Activated CD4-positive, alpha-beta memory T cell treated with anti-CD3 and anti-CD28 coated beads for 36 hours (primary cell): ENCODE measurements at regions not wholly inside any gene's neighbourhood (a gene's known extent, or its start where the extent isn't known, plus 50 kb on each side); places are given as distances from the start of the nearest gene placed in this dataset.
"Not testable (repeated sequence)": the region's sequence is repeated elsewhere in the genome, so short reads cannot be mapped to it uniquely, and the experiment has no call there.

Experiments used
- CTCF ChIA-PET: fragments of 350-600 bp; sonication (Branson Sonifier 250); formaldehyde crosslinking; loops from one replicate; lab custom pipeline; 2021; ENCODE audit warnings: antibody characterized with exemption, inconsistent platforms; lab: Charles Lee
- POLR2A ChIA-PET: fragments of 350-600 bp; sonication (Branson Sonifier 250); formaldehyde crosslinking; loops from one replicate; lab custom pipeline; 2021; ENCODE audit warnings: antibody characterized with exemption; lab: Charles Lee
- DNase-seq: peaks from one replicate; pipeline ENCODE4 v3.0.0-alpha.2; 2020
- H3K27ac Mint-ChIP-seq: one replicate; pipeline ENCODE4 v1.8.0; 2021; ENCODE audit warnings: mixed read lengths
- H3K27me3 Mint-ChIP-seq: one replicate; pipeline ENCODE4 v1.8.0; 2021; ENCODE audit warnings: mixed read lengths
- H3K36me3 Mint-ChIP-seq: one replicate; pipeline ENCODE4 v1.8.0; 2021; ENCODE audit warnings: mixed read lengths
- H3K4me1 Mint-ChIP-seq: one replicate; pipeline ENCODE4 v1.8.0; 2021; ENCODE audit warnings: low read depth, mixed read lengths
- H3K4me3 Mint-ChIP-seq: one replicate; pipeline ENCODE4 v1.8.0; 2021; ENCODE audit warnings: mild to moderate bottlenecking, mixed read lengths
- H3K9me3 Mint-ChIP-seq: one replicate; pipeline ENCODE4 v1.8.0; 2021; ENCODE audit warnings: mixed read lengths
- intact Hi-C: fragments of 100-400 bp; cut with micrococcal nuclease; formaldehyde crosslinking; loops from one replicate; pipeline ENCODE4 v1.15.1; 2023

- H3K4me3 Mint-ChIP-seq: no peak overlapping the region
- no peak overlapping the region for H3K27ac Mint-ChIP-seq
- no peaks in the 10 kb centered on the region for H3K36me3 Mint-ChIP-seq
- H3K4me1 Mint-ChIP-seq: no peaks in the 10 kb centered on the region
- ChIA-PET CTCF (no interaction called here), POLR2A (no interaction called here)
- peaks cover 3% of the 10 kb centered on the region for H3K27me3 Mint-ChIP-seq
- H3K9me3 Mint-ChIP-seq: no peaks in the 10 kb centered on the region
- intact Hi-C loops: no loop called here
- no peak for DNase-seq
These were observed 73.9 kb upstream of the MAP9 start for GRCh38 chr4:155450676-155451075.

- Mint-ChIP-seq H3K27ac (no peak overlapping the region), H3K9me3 (no peaks in the 10 kb centered on the region), H3K4me1 (peaks cover 2% of the 10 kb centered on the region), H3K4me3 (no peak overlapping the region), H3K36me3 (no peaks in the 10 kb centered on the region), H3K27me3 (peaks cover 13% of the 10 kb centered on the region)
- DNase-seq: no peak
- POLR2A ChIA-PET: no interaction called here
- intact Hi-C loops: no loop called here
- CTCF ChIA-PET: interaction anchor here (1.0 to 1.3 kb wide), 3 partner anchors 9 to 342 kb away, joined by 3 to 5 read pairs (median 3); no protein-coding TSS in a partner anchor
These were observed 68.5 kb upstream of the MAP9 start for GRCh38 chr4:155445306-155445705.

- Mint-ChIP-seq H3K36me3 (no peaks in the 10 kb centered on the region), H3K4me3 (no peak overlapping the region), H3K27ac (no peak overlapping the region), H3K27me3 (peaks cover 16% of the 10 kb centered on the region), H3K4me1 (peaks cover 2% of the 10 kb centered on the region), H3K9me3 (no peaks in the 10 kb centered on the region)
- POLR2A ChIA-PET: no interaction called here
- DNase-seq: no peak
- intact Hi-C loops: loop anchor here (5.0 kb wide), 1 partner anchor 508 kb away; the partner anchor contains the start of gene CTSO
- CTCF ChIA-PET: interaction anchor here (2.6 kb wide), 1 partner anchor 342 kb away, joined by 12 read pairs; no protein-coding TSS in a partner anchor
These were observed 68.0 kb upstream of the MAP9 start for GRCh38 chr4:155444721-155445120.

DNA sequence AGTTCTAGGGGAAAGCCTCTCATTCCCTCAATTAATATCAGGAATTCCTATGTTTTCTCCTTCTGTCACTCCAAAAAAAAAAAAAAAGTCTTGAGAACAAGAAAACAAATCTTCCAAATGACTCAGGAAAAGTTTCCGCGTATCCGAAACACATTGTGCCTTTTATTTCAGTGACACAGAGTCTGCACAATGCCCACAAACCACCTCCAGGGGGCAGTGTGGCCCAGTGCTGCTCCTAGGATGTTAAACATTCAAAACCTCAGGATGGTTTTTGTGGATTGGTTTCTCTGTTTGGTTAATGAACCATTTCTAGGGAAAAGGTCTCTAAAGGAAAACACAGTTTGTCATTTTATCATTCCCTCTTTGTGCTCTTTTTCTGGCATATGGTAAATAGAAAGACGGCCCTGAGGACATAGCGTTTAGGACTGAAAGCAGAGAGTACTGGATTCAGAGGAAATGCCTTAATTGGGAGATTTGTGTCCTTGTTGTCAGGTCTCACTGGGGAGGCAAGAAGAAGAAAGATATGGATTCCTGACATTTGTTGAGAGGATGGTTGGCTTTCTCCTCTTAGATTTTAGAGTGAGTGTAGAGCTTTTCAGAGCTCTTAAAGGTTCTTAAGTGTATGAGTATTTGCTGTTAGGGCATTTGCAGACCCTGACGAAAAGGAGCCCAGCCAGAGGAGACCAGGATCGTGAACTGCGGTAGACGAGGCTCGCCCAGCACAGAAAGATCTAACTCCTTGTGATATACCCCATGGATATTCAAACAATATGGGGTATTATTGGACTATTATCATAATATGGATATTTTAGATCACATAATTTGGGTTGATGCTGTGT lies 65.7 kb upstream of the MAP9 start:
- Mint-ChIP-seq H3K27ac (no peak overlapping the region), H3K4me1 (peaks cover 2% of the 10 kb centered on the region), H3K9me3 (no peaks in the 10 kb centered on the region), H3K27me3 (peaks cover 13% of the 10 kb centered on the region), H3K4me3 (no peak overlapping the region), H3K36me3 (no peaks in the 10 kb centered on the region)
- CTCF ChIA-PET: interaction anchor here (0.6 to 2.6 kb wide), 3 partner anchors 11 to 345 kb away, joined by 4 to 12 read pairs (median 4); no protein-coding TSS in a partner anchor
- POLR2A ChIA-PET: no interaction called here
- intact Hi-C loops: loop anchor here (1.0 to 5.0 kb wide), 2 partner anchors 345 to 510 kb away; partner anchors contain the start of gene CTSO
- peak; percentile 65 for DNase-seq

DNA sequence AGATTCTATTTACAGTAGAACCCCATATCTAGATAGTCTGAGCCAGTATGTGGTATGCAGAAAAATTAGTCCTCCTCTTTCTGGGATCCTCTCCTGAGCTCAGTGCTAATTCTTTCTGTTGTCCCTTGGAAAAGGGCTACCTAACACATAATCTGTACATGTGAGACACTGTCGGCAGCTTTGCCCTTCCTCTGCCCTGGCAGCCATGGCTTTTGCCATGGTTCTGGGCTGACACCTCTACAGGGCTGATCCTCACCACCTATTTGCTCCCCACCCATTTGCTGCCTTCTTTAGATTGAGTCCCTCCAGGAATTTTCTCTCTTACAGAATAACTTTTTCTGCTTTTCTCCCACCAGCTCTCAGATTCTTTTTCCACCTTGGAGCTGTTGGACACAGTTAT lies 64.7 kb upstream of the MAP9 start:
- CTCF ChIA-PET: interaction anchor here (0.6 to 1.0 kb wide), 2 partner anchors 194 to 346 kb away, joined by 3 read pairs; no protein-coding TSS in a partner anchor
- H3K36me3 Mint-ChIP-seq: no peaks in the 10 kb centered on the region
- DNase-seq: no peak
- no peak overlapping the region for H3K27ac Mint-ChIP-seq
- intact Hi-C loops: loop anchor here (5.0 kb wide), 1 partner anchor 511 kb away; the partner anchor contains the start of gene CTSO
- H3K27me3 Mint-ChIP-seq: peaks cover 15% of the 10 kb centered on the region
- no peak overlapping the region for H3K4me3 Mint-ChIP-seq
- POLR2A ChIA-PET: no interaction called here
- H3K4me1 Mint-ChIP-seq: peaks cover 2% of the 10 kb centered on the region
- H3K9me3 Mint-ChIP-seq: no peaks in the 10 kb centered on the region

- intact Hi-C loops: loop anchor here (5.0 kb wide), 1 partner anchor 513 kb away; the partner anchor contains the start of gene CTSO
These were observed 63.0 kb upstream of the MAP9 start for GRCh38 chr4:155439760-155440159.

GRCh38 chr4:155434904-155435303 lies 58.1 kb upstream of the MAP9 start:
- Mint-ChIP-seq H3K27ac (no peak overlapping the region), H3K36me3 (no peaks in the 10 kb centered on the region), H3K27me3 (peaks cover 3% of the 10 kb centered on the region), H3K4me1 (no peaks in the 10 kb centered on the region), H3K9me3 (no peaks in the 10 kb centered on the region), H3K4me3 (no peak overlapping the region)
- CTCF ChIA-PET: interaction anchor here (1.5 kb wide), 1 partner anchor 14 kb away, joined by 3 read pairs; no protein-coding TSS in a partner anchor
- DNase-seq: no peak
- POLR2A ChIA-PET: no interaction called here
- intact Hi-C loops: no loop called here

More at GRCh38 chr4:155439760-155440159, 63.0 kb upstream of the MAP9 start:
- H3K4me3 Mint-ChIP-seq, CTCF ChIA-PET, DNase-seq, POLR2A ChIA-PET, H3K4me1 Mint-ChIP-seq, H3K9me3 Mint-ChIP-seq, H3K36me3 Mint-ChIP-seq, H3K27ac Mint-ChIP-seq: not testable (repeated sequence)
- peaks cover 15% of the 10 kb centered on the region for H3K27me3 Mint-ChIP-seq

DNA sequence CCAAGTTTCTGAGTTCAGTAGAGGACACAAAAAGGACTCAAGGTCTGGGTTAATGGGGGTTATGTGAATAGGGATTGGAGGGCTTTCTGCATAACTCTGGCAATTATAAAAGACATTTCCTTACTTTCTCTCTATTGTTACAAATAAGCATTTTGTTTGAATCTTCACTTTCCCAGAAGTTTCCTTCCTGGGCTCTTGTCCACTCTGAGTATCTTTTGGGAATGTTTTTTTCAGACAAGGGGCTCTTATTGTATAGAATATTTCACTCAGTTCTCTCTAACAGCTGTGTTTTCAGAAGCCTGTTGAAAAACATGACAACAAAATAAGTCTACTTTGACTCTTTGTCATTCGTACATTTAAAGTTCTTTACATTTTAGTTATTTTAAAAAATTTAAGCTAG lies 57.6 kb upstream of the MAP9 start:
- CTCF ChIA-PET: interaction anchor here (0.5 to 1.5 kb wide), 2 partner anchors 14 to 82 kb away, joined by 3 read pairs; no protein-coding TSS in a partner anchor

DNA sequence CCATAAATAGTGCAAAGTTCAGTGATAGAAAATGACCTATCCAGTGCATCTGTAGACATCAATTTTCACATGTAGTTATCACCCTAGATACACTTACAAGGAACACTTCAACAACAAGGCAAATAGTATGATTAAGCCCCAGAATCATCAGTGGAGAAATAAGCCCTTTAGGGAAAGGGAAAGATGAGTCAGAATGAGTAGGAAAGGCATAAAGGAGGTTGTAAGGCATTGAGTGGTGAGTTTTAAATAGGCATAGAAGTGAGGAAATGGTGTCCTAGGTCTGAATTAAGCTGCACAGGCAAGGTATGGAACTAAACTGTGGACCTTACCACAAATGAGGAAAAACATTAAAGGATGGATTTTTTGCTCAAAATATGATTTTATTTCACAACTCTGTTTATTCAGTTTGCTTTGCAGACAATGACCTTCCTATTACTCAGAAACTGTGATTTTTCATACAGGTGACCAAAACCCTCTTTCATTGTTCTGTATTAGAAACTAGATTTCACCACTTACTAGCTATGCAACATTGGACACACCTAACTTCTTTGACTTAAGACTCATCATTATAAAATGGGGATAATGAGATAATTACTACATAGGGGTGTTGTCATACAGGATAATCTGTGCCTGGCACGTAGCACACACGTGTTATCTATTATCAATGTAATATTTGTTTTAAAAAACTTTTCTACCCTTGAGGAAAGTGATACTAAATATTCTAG lies 57.0 kb upstream of the MAP9 start:
- POLR2A ChIA-PET: no interaction called here
- Mint-ChIP-seq H3K4me1 (no peaks in the 10 kb centered on the region), H3K36me3 (no peaks in the 10 kb centered on the region), H3K9me3 (no peaks in the 10 kb centered on the region), H3K4me3 (no peak overlapping the region), H3K27me3 (peaks cover 3% of the 10 kb centered on the region), H3K27ac (no peak overlapping the region)
- CTCF ChIA-PET: interaction anchor here (0.5 kb wide), 1 partner anchor 81 kb away, joined by 3 read pairs; no protein-coding TSS in a partner anchor
- no peak for DNase-seq
- intact Hi-C loops: no loop called here

More for the DNA sequence above, 57.6 kb upstream of the MAP9 start:
- H3K27me3 Mint-ChIP-seq: peaks cover 3% of the 10 kb centered on the region
- H3K27ac Mint-ChIP-seq: no peak overlapping the region
- no peaks in the 10 kb centered on the region for H3K4me1 Mint-ChIP-seq
- H3K36me3 Mint-ChIP-seq: no peaks in the 10 kb centered on the region
- POLR2A ChIA-PET: no interaction called here
- no peak for DNase-seq
- intact Hi-C loops: no loop called here
- H3K4me3 Mint-ChIP-seq: no peak overlapping the region
- H3K9me3 Mint-ChIP-seq: no peaks in the 10 kb centered on the region

DNA sequence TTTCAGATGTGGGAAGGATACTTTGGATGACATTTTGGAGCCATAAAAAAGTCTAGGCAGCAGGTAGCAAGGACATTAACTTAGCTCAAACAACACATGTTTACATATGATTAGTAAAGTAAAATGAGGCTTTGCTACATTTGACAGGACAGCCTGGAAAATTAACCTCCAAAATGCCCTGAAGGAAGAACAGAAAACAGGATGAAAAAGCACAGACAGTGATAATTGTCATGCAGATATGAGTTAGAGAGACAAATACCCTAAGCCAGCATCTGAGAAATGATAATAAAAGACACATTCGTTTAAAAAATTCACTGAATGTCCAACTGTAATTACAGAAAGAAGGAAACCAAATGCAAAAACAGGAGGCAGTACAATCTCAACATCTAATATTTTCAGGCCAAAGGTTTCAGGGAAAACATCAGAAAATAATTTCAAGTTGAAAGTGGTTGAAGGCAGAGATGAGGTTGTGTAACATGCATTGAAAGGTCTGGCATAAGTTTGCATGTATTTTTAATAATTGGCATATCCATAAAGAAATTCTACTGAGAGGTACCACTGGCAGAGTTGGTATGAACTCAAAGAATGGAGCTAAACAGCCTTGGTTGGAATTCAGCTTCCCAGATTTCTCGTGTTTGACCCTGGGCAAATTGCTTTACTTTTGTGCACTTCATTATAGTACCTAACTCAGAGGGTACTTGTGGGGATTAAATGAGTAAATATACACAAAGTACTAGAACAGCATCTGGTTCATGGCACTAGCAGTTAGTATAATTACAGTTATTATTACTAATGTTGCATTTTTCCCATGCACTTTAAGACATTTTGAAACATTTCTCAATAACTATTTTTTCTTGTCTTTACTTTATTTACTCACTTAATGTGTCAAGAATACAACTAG lies 54.4 kb upstream of the MAP9 start:
- intact Hi-C loops: no loop called here
- Mint-ChIP-seq H3K4me1 (no peaks in the 10 kb centered on the region), H3K4me3 (no peak overlapping the region), H3K36me3 (no peaks in the 10 kb centered on the region), H3K27me3 (peaks cover 2% of the 10 kb centered on the region), H3K9me3 (peaks cover 11% of the 10 kb centered on the region), H3K27ac (no peak overlapping the region)
- DNase-seq: no peak
- ChIA-PET CTCF (interaction anchor here (0.7 to 1.2 kb wide), 2 partner anchors 11 to 15 kb away, joined by 3 to 4 read pairs; no protein-coding TSS in a partner anchor), POLR2A (no interaction called here)

- intact Hi-C loops: no loop called here
- CTCF ChIA-PET: interaction anchor here (0.8 kb wide), 1 partner anchor 18 kb away, joined by 3 read pairs; no protein-coding TSS in a partner anchor
- H3K27ac Mint-ChIP-seq: no peak overlapping the region
These were observed 51.4 kb upstream of the MAP9 start for GRCh38 chr4:155428128-155428527.

More at GRCh38 chr4:155428128-155428527, 51.4 kb upstream of the MAP9 start:
- H3K4me1 Mint-ChIP-seq: no peaks in the 10 kb centered on the region
- peaks cover 2% of the 10 kb centered on the region for H3K27me3 Mint-ChIP-seq
- no peak for DNase-seq
- H3K9me3 Mint-ChIP-seq: peaks cover 11% of the 10 kb centered on the region
- H3K36me3 Mint-ChIP-seq: no peaks in the 10 kb centered on the region
- no peak overlapping the region for H3K4me3 Mint-ChIP-seq
- POLR2A ChIA-PET: no interaction called here
